SK-N-SH treated with all-trans-retinoic acid at 6 μM for 48 hours (cell line): ENCODE measurements at regions not wholly inside any gene's neighbourhood (a gene's known extent, or its start where the extent isn't known, plus 50 kb on each side); places are given as distances from the start of the nearest gene placed in this dataset.

Experiments
- ARNTL ChIP-seq: fragments of 450-650 bp; formaldehyde crosslinking; IDR thresholded peaks from 2 replicates; pipeline ENCODE4 v1.5.0; 2020; ENCODE audit warnings: low read depth, mild to moderate bottlenecking, moderate library complexity, borderline replicate concordance
- BACH2 ChIP-seq: fragments of 250-450 bp; sonication (Bioruptor Pico); IDR thresholded peaks from 2 replicates; pipeline ENCODE4 v1.9.0; 2021; ENCODE audit warnings: mild to moderate bottlenecking, borderline replicate concordance
- OSR1 ChIP-seq: fragments of 250-450 bp; sonication (Bioruptor Pico); IDR thresholded peaks from 2 replicates; pipeline ENCODE4 v1.8.0; 2022; ENCODE audit warnings: moderate library complexity, mild to moderate bottlenecking, inconsistent platforms
- PATZ1 ChIP-seq: fragments of 250-450 bp; sonication (Bioruptor Pico); IDR thresholded peaks from 2 replicates; pipeline ENCODE4 v1.8.0; 2020; ENCODE audit warnings: mild to moderate bottlenecking, moderate library complexity, borderline replicate concordance
- RARB ChIP-seq: fragments of 250-450 bp; sonication (Bioruptor Pico); IDR thresholded peaks from 2 replicates; pipeline ENCODE4 v1.8.0; 2021; ENCODE audit warnings: mild to moderate bottlenecking, moderate library complexity
- SNAI2 ChIP-seq: fragments of 250-450 bp; sonication (Bioruptor Pico); IDR thresholded peaks from 2 replicates; pipeline ENCODE4 v1.5.0; 2020; ENCODE audit warnings: mild to moderate bottlenecking, moderate library complexity
- ZNF8 ChIP-seq: fragments of 450-650 bp; formaldehyde crosslinking; IDR thresholded peaks from 2 replicates; pipeline ENCODE4 v1.5.0; 2020; ENCODE audit warnings: mild to moderate bottlenecking, moderate library complexity

DNA sequence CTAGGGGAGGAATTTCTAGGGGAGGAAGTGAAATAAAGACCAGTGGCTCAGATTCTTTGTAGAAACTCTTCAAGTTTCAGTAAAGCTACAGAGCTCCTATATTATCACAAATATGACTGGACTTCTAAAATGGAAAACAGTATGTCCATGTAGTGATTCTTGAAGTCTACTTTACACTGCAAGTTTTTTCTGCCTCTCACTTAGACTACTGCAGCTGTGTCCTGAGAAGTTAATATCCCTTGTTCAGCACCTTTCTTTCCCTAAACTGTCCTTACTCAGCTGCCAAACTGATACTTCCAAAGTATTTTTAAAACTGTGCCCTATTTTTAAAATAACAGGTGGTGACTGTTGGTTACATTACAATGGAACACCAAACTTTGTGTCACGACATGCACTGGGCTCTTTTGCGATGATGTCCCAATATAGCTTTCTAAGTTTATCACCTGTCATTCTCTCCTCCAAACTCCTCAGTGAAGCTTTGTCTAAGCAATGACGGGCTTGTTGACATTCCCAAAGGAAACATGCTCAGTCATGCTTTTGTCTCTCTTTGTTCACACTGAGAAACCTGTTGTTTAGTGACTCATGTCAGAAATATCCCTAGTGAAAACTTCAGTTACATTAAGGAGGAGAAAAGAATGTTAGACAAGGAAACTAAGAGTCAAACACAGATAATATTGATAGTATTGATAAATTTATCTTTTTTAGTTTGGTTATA, 341.1 kb downstream of the ARL6IP6 start:
- no peak for TF ChIP-seq RARB (CRISPR knock-in tag)
- no peak for TF ChIP-seq PATZ1 (CRISPR knock-in tag)
- TF ChIP-seq SNAI2 (CRISPR knock-in tag) = no peak
- no peak for TF ChIP-seq ARNTL (CRISPR knock-in tag)
- TF ChIP-seq BACH2 (CRISPR knock-in tag) = no peak
- TF ChIP-seq ZNF8 (CRISPR knock-in tag) = no peak
- TF ChIP-seq OSR1 = no peak
